PC-3 (cell line): ENCODE measurements at regions not wholly inside any gene's neighbourhood (a gene's known extent, or its start where the extent isn't known, plus 50 kb on each side); places are given as distances from the start of the nearest gene placed in this dataset.

Experiments used
- ATAC-seq: fragments of 200-7000 bp; cut with Tn5 transposase; 2 replicates; pipeline ENCODE4 v1.9.1; 2020; ENCODE audit warnings: mild to moderate bottlenecking, moderate library complexity
- BruUV-seq: library from RNA; stranded (reverse); fragments of 400-500 nt; replicated peaks from 2 replicates; lab custom pipeline; 2021; lab: Mats Ljungman, UMichigan
- CTCF ChIA-PET: fragments of 300-600 bp; sonication (Branson Sonifier 250); formaldehyde crosslinking; loops from one replicate; lab custom pipeline; 2022; ENCODE audit warnings: antibody characterized with exemption; lab: Charles Lee
- POLR2A ChIA-PET: fragments of 300-600 bp; sonication (Branson Sonifier 250); formaldehyde crosslinking; loops from one replicate; lab custom pipeline; 2022; ENCODE audit warnings: antibody characterized with exemption; ENCODE audit not compliant: unreplicated experiment; lab: Charles Lee
- DNase-seq: peaks from one replicate; pipeline ENCODE4 v3.0.0-alpha.2; 2015
- H2AFZ ChIP-seq: fragments of 300-600 bp; sonication (generic); 2 replicates; pipeline ENCODE4 v1.6.0; 2016; ENCODE audit warnings: antibody characterized with exemption, low read length
- H3F3A ChIP-seq: fragments of 300-600 bp; sonication (generic); one replicate; pipeline ENCODE4 v1.6.0; 2017; ENCODE audit warnings: antibody characterized with exemption, low read length, control low read depth, mild to moderate bottlenecking; ENCODE audit not compliant: unreplicated experiment
- H3K27ac ChIP-seq: fragments of 300-600 bp; sonication (generic); 2 replicates; pipeline ENCODE4 v1.5.1; 2016; ENCODE audit warnings: mild to moderate bottlenecking, low read length
- H3K27me3 ChIP-seq: fragments of 300-600 bp; sonication (generic); 2 replicates; pipeline ENCODE4 v1.6.1; 2016; ENCODE audit warnings: low read length, mixed read lengths
- H3K36me3 ChIP-seq: fragments of 300-600 bp; sonication (generic); 2 replicates; pipeline ENCODE4 v1.6.1; 2016; ENCODE audit warnings: low read depth, mixed run types, low read length, mixed read lengths
- H3K4me1 ChIP-seq: fragments of 300-600 bp; sonication (generic); 2 replicates; pipeline ENCODE4 v1.5.1; 2016; ENCODE audit warnings: low read length; ENCODE audit not compliant: insufficient read depth
- H3K4me2 ChIP-seq: fragments of 300-600 bp; sonication (generic); 2 replicates; pipeline ENCODE4 v1.6.0; 2016; ENCODE audit warnings: low read length
- H3K4me3 ChIP-seq: fragments of 300-600 bp; sonication (generic); 2 replicates; pipeline ENCODE4 v1.5.1; 2016; ENCODE audit warnings: mild to moderate bottlenecking, low read length, mixed read lengths
- H3K79me2 ChIP-seq: fragments of 300-600 bp; sonication (generic); 2 replicates; pipeline ENCODE4 v1.6.1; 2017; ENCODE audit warnings: low read length, mixed read lengths
- H3K9ac ChIP-seq: fragments of 300-600 bp; sonication (generic); 2 replicates; pipeline ENCODE4 v1.6.0; 2016; ENCODE audit warnings: mild to moderate bottlenecking, low read length
- H3K9me2 ChIP-seq: fragments of 300-600 bp; sonication (generic); replicated peaks from 2 replicates; pipeline ENCODE4 v1.6.1; 2016; ENCODE audit warnings: mixed run types, low read length, mixed read lengths
- H3K9me3 ChIP-seq: fragments of 300-600 bp; sonication (generic); 2 replicates; pipeline ENCODE4 v1.6.1; 2016; ENCODE audit warnings: low read length, mixed read lengths
- H4K20me1 ChIP-seq: fragments of 300-600 bp; sonication (generic); 2 replicates; pipeline ENCODE4 v1.6.1; 2016; ENCODE audit warnings: low read length, mixed read lengths
- CTCF ChIP-seq: fragments of 300-600 bp; sonication (generic); conservative IDR thresholded peaks from 2 replicates; pipeline ENCODE4 v1.5.1; 2017; ENCODE audit warnings: antibody characterized with exemption, low read depth, mild to moderate bottlenecking, low read length
- EZH2 ChIP-seq: fragments of 300-600 bp; sonication (generic); IDR thresholded peaks from one replicate; pipeline ENCODE4 v1.6.1; 2017; ENCODE audit warnings: antibody characterized with exemption, mild to moderate bottlenecking, low read length; ENCODE audit not compliant: unreplicated experiment
- EZH2phosphoT487 ChIP-seq: fragments of 300-600 bp; sonication (generic); IDR thresholded peaks from 2 replicates; pipeline ENCODE4 v1.6.1; 2018; ENCODE audit warnings: mild to moderate bottlenecking, antibody characterized with exemption, low read length, borderline replicate concordance
- intact Hi-C: fragments of 100-400 bp; cut with micrococcal nuclease; formaldehyde crosslinking; loops from 2 replicates; pipeline ENCODE4 v1.9.0; 2023

GRCh38 chr1:199163267-199163666 lies 524.4 kb downstream of the PTPRC start:
- Histone ChIP-seq H3K9me3 (no peaks in the 10 kb centered on the region), H3K27ac (no peak overlapping the region), H3K27me3 (no peaks in the 10 kb centered on the region), H3K9ac (no peak overlapping the region), H3K4me2 (no peak overlapping the region), H4K20me1 (no peaks in the 10 kb centered on the region), H3K4me3 (no peak overlapping the region), H3K4me1 (no peaks in the 10 kb centered on the region), H3K36me3 (no peaks in the 10 kb centered on the region), H3K79me2 (no peaks in the 10 kb centered on the region), H2AFZ (no peak overlapping the region), H3K9me2 (no peaks in the 10 kb centered on the region), H3F3A (no peaks in the 10 kb centered on the region)
- CTCF ChIA-PET: no interaction called here
- DNase-seq: no peak
- intact Hi-C loops: no loop called here
- TF ChIP-seq EZH2phosphoT487 (no peak), EZH2 (no peak)
- POLR2A ChIA-PET: no interaction called here
- ATAC-seq: no peak
- BruUV-seq: no TSS peak

GRCh38 chr1:199163670-199164069 lies 524.8 kb downstream of the PTPRC start:
- ATAC-seq (no peak), DNase-seq (no peak)
- Histone ChIP-seq H3K27me3 (no peaks in the 10 kb centered on the region), H3K36me3 (no peaks in the 10 kb centered on the region), H3K4me1 (no peaks in the 10 kb centered on the region), H2AFZ (no peak overlapping the region), H3K9ac (no peak overlapping the region), H3K9me2 (no peaks in the 10 kb centered on the region), H3K79me2 (no peaks in the 10 kb centered on the region), H4K20me1 (no peaks in the 10 kb centered on the region), H3F3A (no peaks in the 10 kb centered on the region), H3K4me3 (no peak overlapping the region), H3K4me2 (no peak overlapping the region), H3K27ac (no peak overlapping the region), H3K9me3 (no peaks in the 10 kb centered on the region)
- BruUV-seq: no TSS peak
- intact Hi-C loops: no loop called here
- ChIA-PET CTCF (no interaction called here), POLR2A (no interaction called here)
- TF ChIP-seq EZH2: no peak
- TF ChIP-seq EZH2phosphoT487: no peak
- TF ChIP-seq CTCF: no peak

- intact Hi-C loops: no loop called here
- CTCF ChIA-PET: no interaction called here
- no TSS peak for BruUV-seq
Measured at GRCh38 chr1:199167460-199167859, 528.6 kb downstream of the PTPRC start.

More at GRCh38 chr1:199167460-199167859, 528.6 kb downstream of the PTPRC start:
- Histone ChIP-seq H3K4me1 (no peaks in the 10 kb centered on the region), H4K20me1 (no peaks in the 10 kb centered on the region), H3K9me3 (no peaks in the 10 kb centered on the region), H3K27ac (no peak overlapping the region), H3K27me3 (no peaks in the 10 kb centered on the region), H3K4me2 (no peak overlapping the region), H2AFZ (no peak overlapping the region), H3K79me2 (no peaks in the 10 kb centered on the region), H3K9ac (no peak overlapping the region), H3K36me3 (no peaks in the 10 kb centered on the region), H3K4me3 (no peak overlapping the region), H3K9me2 (no peaks in the 10 kb centered on the region), H3F3A (no peaks in the 10 kb centered on the region)
- DNase-seq (no peak), ATAC-seq (no peak)
- POLR2A ChIA-PET: no interaction called here
- no peak for TF ChIP-seq EZH2
